Endothelial cell of umbilical vein (primary cell): ENCODE measurements at regions not wholly inside any gene's neighbourhood (a gene's known extent, or its start where the extent isn't known, plus 50 kb on each side); places are given as distances from the start of the nearest gene placed in this dataset.

Experiments
- BruUV-seq: library from RNA; stranded (reverse); fragments of 400-500 nt; replicated peaks from 2 replicates; lab custom pipeline; 2021; lab: Mats Ljungman, UMichigan
- CTCF ChIA-PET: fragments of 300-600, 350-600 bp; sonication (Branson Sonifier 250); formaldehyde crosslinking; loops from one replicate; lab custom pipeline; 2021; ENCODE audit warnings: antibody characterized with exemption, inconsistent platforms; lab: Charles Lee
- POLR2A ChIA-PET: fragments of 300-600, 350-600 bp; sonication (Branson Sonifier 250); formaldehyde crosslinking; loops from one replicate; lab custom pipeline; 2021; ENCODE audit warnings: antibody characterized with exemption, inconsistent platforms; lab: Charles Lee
- DNase-seq: peaks from one replicate; pipeline ENCODE4 v3.0.0-alpha.2; 2011; ENCODE audit warnings: low read depth, low spot score
- FAIRE-seq: peaks from 2 replicates; lab custom pipeline; 2011; peaks lifted over from hg19 to GRCh38; lab: Jason Lieb, UNC
- H2AFZ ChIP-seq: 2 replicates; pipeline ENCODE4 v1.6.0; 2012; ENCODE audit warnings: low read depth, low read length, control low read depth, inconsistent platforms
- H3K27ac ChIP-seq: 2 replicates; pipeline ENCODE4 v1.5.1; 2011; ENCODE audit warnings: low read depth, mild to moderate bottlenecking, control low read depth, low read length, moderate library complexity; ENCODE audit not compliant: insufficient read depth
- H3K27me3 ChIP-seq, 2 experiments: 2 replicates each; pipeline versions ENCODE4 v1.6.0 to v1.6.1; 2011; ENCODE audit warnings: low read length in 2 of 2, mixed read lengths in 1 of 2; ENCODE audit not compliant: control insufficient read depth in 2 of 2, insufficient read depth in 2 of 2
- H3K36me3 ChIP-seq, 2 experiments: 2 replicates in 1 of 2; 3 replicates in 1 of 2; pipeline ENCODE4 v1.5.1; 2011; ENCODE audit warnings: low read length in 2 of 2, mild to moderate bottlenecking in 1 of 2, moderate library complexity in 1 of 2; ENCODE audit not compliant: control insufficient read depth in 2 of 2, insufficient read depth in 2 of 2; ENCODE audit errors: extremely low read depth in 1 of 2
- H3K4me1 ChIP-seq: 3 replicates; pipeline ENCODE4 v1.5.1; 2011; ENCODE audit warnings: mild to moderate bottlenecking, low read length; ENCODE audit not compliant: control insufficient read depth, insufficient read depth; ENCODE audit errors: extremely low read depth
- H3K4me2 ChIP-seq: 2 replicates; pipeline ENCODE4 v1.6.1; 2011; ENCODE audit warnings: low read length, control low read depth, mixed read lengths; ENCODE audit not compliant: insufficient read depth
- H3K4me3 ChIP-seq, 3 experiments: fragments of 200-600 bp in 1 of 3; sonication (generic), shearing (Covaris generic) in 1 of 3; replicated peaks in 1 of 3; 2 replicates each; pipeline ENCODE4 v1.5.1; 2011 to 2016; ENCODE audit warnings: control low read depth in 3 of 3, low read length in 3 of 3, mild to moderate bottlenecking in 2 of 3, inconsistent platforms in 1 of 3, low read depth in 1 of 3, moderate library complexity in 1 of 3; ENCODE audit not compliant: insufficient read depth in 1 of 3
- H3K79me2 ChIP-seq: 2 replicates; pipeline ENCODE4 v1.6.0; 2012; ENCODE audit warnings: low read length, inconsistent platforms; ENCODE audit not compliant: control insufficient read depth, insufficient read depth
- H3K9ac ChIP-seq: replicated peaks from 2 replicates; pipeline ENCODE3; 2011; ENCODE audit warnings: low read length, control low read depth; ENCODE audit not compliant: insufficient read depth; ENCODE audit errors: extremely low read depth
- H3K9me1 ChIP-seq: replicated peaks from 3 replicates; pipeline ENCODE4 v1.6.0; 2011; ENCODE audit warnings: mild to moderate bottlenecking, low read length; ENCODE audit not compliant: control insufficient read depth, insufficient read depth; ENCODE audit errors: extremely low read depth
- H3K9me3 ChIP-seq: replicated peaks from 2 replicates; pipeline ENCODE4 v1.5.1; 2012; ENCODE audit warnings: low read length, inconsistent platforms; ENCODE audit not compliant: control insufficient read depth, insufficient read depth
- H4K20me1 ChIP-seq: replicated peaks from 2 replicates; pipeline ENCODE3; 2011; ENCODE audit warnings: mild to moderate bottlenecking, low read length; ENCODE audit not compliant: control insufficient read depth, insufficient read depth; ENCODE audit errors: extremely low read depth
- EZH2 ChIP-seq: IDR thresholded peaks from 2 replicates; pipeline ENCODE4 v1.6.1; 2012; ENCODE audit warnings: borderline replicate concordance, low read depth, mild to moderate bottlenecking, moderate library complexity, low read length, inconsistent platforms; ENCODE audit not compliant: severe bottlenecking
- FOS ChIP-seq: IDR thresholded peaks from 2 replicates; pipeline ENCODE4 v1.6.1; 2011; ENCODE audit warnings: mild to moderate bottlenecking, low read length, moderate library complexity, borderline replicate concordance; ENCODE audit not compliant: insufficient read depth
- JUN ChIP-seq: IDR thresholded peaks from 2 replicates; pipeline ENCODE4 v1.6.1; 2011; ENCODE audit warnings: borderline replicate concordance, low read depth; ENCODE audit not compliant: insufficient read length, insufficient read depth
- MAX ChIP-seq: IDR thresholded peaks from 2 replicates; pipeline ENCODE4 v1.6.1; 2011; ENCODE audit not compliant: insufficient read depth, insufficient read length
- MYC ChIP-seq: IDR thresholded peaks from one replicate; pipeline ENCODE4 v1.6.1; 2011; ENCODE audit warnings: mild to moderate bottlenecking, low read depth, low read length
- POLR2A ChIP-seq: IDR thresholded peaks from 2 replicates; pipeline ENCODE4 v1.6.1; 2012; ENCODE audit warnings: low read depth, mild to moderate bottlenecking, control low read depth, low read length
- dilution Hi-C: fragments of 300-500 bp; cut with MboI; formaldehyde crosslinking; loops from one replicate; pipeline ENCODE4 v1.15.0; 2019; ENCODE audit warnings: low sequenced_read_pairs; ENCODE audit not compliant: extremely low pct_ligation_motif_present
- intact Hi-C: fragments of 100-400 bp; cut with micrococcal nuclease; formaldehyde crosslinking; loops from one replicate; pipeline ENCODE4 v1.10.0; 2022
- TF ChIP-seq, protein P1 (sequence below), 2 donors: IDR thresholded peaks; 1 replicate in 1 of 2; 2 replicates in 1 of 2; pipeline ENCODE4 v1.5.1; 2011; ENCODE audit warnings: low read length in 2 of 2, mild to moderate bottlenecking in 2 of 2, moderate library complexity in 2 of 2, control low read depth in 1 of 2, inconsistent platforms in 1 of 2, low read depth in 1 of 2; ENCODE audit not compliant: insufficient read depth in 1 of 2; ENCODE audit errors: extremely low read depth in 1 of 2

- ChIA-PET CTCF (no interaction called here), POLR2A (no interaction called here)
- H3K9me3 ChIP-seq = no peaks in the 10 kb centered on the region
- no peak overlapping the region for H2AFZ ChIP-seq
- FAIRE-seq = no peak
- no peaks in the 10 kb centered on the region for H3K4me1 ChIP-seq
- BruUV-seq = no TSS peak
- TF ChIP-seq, protein P1, sequence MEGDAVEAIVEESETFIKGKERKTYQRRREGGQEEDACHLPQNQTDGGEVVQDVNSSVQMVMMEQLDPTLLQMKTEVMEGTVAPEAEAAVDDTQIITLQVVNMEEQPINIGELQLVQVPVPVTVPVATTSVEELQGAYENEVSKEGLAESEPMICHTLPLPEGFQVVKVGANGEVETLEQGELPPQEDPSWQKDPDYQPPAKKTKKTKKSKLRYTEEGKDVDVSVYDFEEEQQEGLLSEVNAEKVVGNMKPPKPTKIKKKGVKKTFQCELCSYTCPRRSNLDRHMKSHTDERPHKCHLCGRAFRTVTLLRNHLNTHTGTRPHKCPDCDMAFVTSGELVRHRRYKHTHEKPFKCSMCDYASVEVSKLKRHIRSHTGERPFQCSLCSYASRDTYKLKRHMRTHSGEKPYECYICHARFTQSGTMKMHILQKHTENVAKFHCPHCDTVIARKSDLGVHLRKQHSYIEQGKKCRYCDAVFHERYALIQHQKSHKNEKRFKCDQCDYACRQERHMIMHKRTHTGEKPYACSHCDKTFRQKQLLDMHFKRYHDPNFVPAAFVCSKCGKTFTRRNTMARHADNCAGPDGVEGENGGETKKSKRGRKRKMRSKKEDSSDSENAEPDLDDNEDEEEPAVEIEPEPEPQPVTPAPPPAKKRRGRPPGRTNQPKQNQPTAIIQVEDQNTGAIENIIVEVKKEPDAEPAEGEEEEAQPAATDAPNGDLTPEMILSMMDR (IDR thresholded peaks at IDR 0.05; ENCODE audit: extremely low read depth in 1 of 2, insufficient read depth in 1 of 2, low read depth in 1 of 2, low read length in 2 of 2) = no peak
- TF ChIP-seq MYC (no peak), FOS (no peak), POLR2A (no peak), MAX (no peak), EZH2 (no peak), JUN (no peak)
- H3K9ac ChIP-seq = no peak overlapping the region
- H3K27me3 ChIP-seq = no peaks in the 10 kb centered on the region
- intact Hi-C loops (no loop called here), dilution Hi-C loops (no loop called here)
- no peaks in the 10 kb centered on the region for H3K79me2 ChIP-seq
- H3K9me1 ChIP-seq = no peaks in the 10 kb centered on the region
- no peak overlapping the region for H3K4me2 ChIP-seq
- DNase-seq = no peak
- no peaks in the 10 kb centered on the region for H3K36me3 ChIP-seq
- H3K4me3 ChIP-seq = no peak overlapping the region
- no peak overlapping the region for H3K27ac ChIP-seq
- H4K20me1 ChIP-seq = no peaks in the 10 kb centered on the region
Observed at GRCh38 chr4:35506161-35506560, 738.2 kb downstream of the ARAP2 start.
